Neural cell (in vitro differentiated cells): ENCODE measurements at regions not wholly inside any gene's neighbourhood (a gene's known extent, or its start where the extent isn't known, plus 50 kb on each side); places are given as distances from the start of the nearest gene placed in this dataset.

ENCODE experiments used
- CTCF ChIP-seq: fragments of 450-650 bp; IDR thresholded peaks from 2 replicates; pipeline ENCODE4 v1.5.1; 2014; ENCODE audit warnings: antibody characterized with exemption, mild to moderate bottlenecking, moderate library complexity; ENCODE audit not compliant: poor library complexity, severe bottlenecking
- POLR2AphosphoS5 ChIP-seq: IDR thresholded peaks from 2 replicates; pipeline ENCODE4 v1.6.1; 2012
- REST ChIP-seq: IDR thresholded peaks from 2 replicates; pipeline ENCODE4 v1.6.1; 2012; ENCODE audit warnings: borderline replicate concordance

- TF ChIP-seq REST (no peak), CTCF (no peak), POLR2AphosphoS5 (no peak)
These were observed 332.7 kb upstream of the KLF12 start for GRCh38 chr13:74466864-74467263.
